ENCODE measurements at regions not wholly inside any gene's neighbourhood (a gene's known extent, or its start where the extent isn't known, plus 50 kb on each side); places are given as distances from the start of the nearest gene placed in this dataset.

DNA sequence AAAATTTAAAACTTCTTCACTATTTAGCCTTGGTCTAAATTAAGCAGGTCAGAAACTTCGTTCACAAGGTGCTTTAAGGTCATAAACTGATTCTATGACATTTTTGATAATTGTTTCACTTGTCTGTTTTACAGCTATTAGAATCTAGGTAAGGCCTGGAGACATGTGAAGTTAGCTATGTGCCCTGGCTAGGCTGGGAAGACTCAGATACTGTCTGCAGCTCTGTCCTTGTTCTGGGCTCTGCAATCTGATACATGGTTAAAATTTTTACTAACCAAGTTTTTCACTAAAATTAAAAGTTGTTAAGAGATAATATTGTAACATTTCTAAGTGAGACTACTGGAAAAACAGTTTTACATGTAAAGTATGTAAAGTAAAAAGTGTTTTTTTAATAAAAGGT, 479.6 kb upstream of the EPHA6 start:
- TF ChIP-seq, protein P1, sequence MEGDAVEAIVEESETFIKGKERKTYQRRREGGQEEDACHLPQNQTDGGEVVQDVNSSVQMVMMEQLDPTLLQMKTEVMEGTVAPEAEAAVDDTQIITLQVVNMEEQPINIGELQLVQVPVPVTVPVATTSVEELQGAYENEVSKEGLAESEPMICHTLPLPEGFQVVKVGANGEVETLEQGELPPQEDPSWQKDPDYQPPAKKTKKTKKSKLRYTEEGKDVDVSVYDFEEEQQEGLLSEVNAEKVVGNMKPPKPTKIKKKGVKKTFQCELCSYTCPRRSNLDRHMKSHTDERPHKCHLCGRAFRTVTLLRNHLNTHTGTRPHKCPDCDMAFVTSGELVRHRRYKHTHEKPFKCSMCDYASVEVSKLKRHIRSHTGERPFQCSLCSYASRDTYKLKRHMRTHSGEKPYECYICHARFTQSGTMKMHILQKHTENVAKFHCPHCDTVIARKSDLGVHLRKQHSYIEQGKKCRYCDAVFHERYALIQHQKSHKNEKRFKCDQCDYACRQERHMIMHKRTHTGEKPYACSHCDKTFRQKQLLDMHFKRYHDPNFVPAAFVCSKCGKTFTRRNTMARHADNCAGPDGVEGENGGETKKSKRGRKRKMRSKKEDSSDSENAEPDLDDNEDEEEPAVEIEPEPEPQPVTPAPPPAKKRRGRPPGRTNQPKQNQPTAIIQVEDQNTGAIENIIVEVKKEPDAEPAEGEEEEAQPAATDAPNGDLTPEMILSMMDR (IDR thresholded peaks at IDR 0.05; ENCODE audit: insufficient read depth, low read length, poor library complexity, severe bottlenecking), result no peak
- no peak for TF ChIP-seq EZH2phosphoT487 (conservative IDR thresholded peaks at IDR 0.05; ENCODE audit: low read length)

Data from SU-DHL-6 (cell line).